GM12864 (cell line): ENCODE measurements at regions not wholly inside any gene's neighbourhood (a gene's known extent, or its start where the extent isn't known, plus 50 kb on each side); places are given as distances from the start of the nearest gene placed in this dataset.

ENCODE experiments used
- DNase-seq: peaks from one replicate; pipeline ENCODE4 v3.0.0-alpha.2; 2011; ENCODE audit warnings: low read depth
- H3K4me3 ChIP-seq: 2 replicates; pipeline ENCODE4 v1.5.1; 2011; ENCODE audit warnings: mild to moderate bottlenecking, low read depth, low read length, control low read depth
- CTCF ChIP-seq: IDR thresholded peaks from 2 replicates; pipeline ENCODE4 v1.5.1; 2011; ENCODE audit warnings: low read depth, mild to moderate bottlenecking, moderate library complexity, low read length, control low read depth, inconsistent platforms; ENCODE audit errors: missing control alignments

GRCh38 chr7:156148995-156149394 is 336.7 kb upstream of the SHH start:
- no peak overlapping the region for H3K4me3 ChIP-seq
- TF ChIP-seq CTCF: no peak
- no peak for DNase-seq

- no peak for TF ChIP-seq CTCF
- H3K4me3 ChIP-seq: no peak overlapping the region
- no peak for DNase-seq
These were observed 336.3 kb upstream of the SHH start for GRCh38 chr7:156148547-156148946.

- no peak for DNase-seq
- no peak for TF ChIP-seq CTCF
- no peak overlapping the region for H3K4me3 ChIP-seq
These were observed 335.7 kb upstream of the SHH start for GRCh38 chr7:156147756-156148504.

- no peak for DNase-seq
- H3K4me3 ChIP-seq: no peak overlapping the region
- no peak for TF ChIP-seq CTCF
These were observed 334.8 kb upstream of the SHH start for GRCh38 chr7:156147104-156147503.

- DNase-seq: no peak
- TF ChIP-seq CTCF: no peak
- no peak overlapping the region for H3K4me3 ChIP-seq
These were observed 333.7 kb upstream of the SHH start for GRCh38 chr7:156145996-156146395.

GRCh38 chr7:156145184-156145583 is 332.9 kb upstream of the SHH start:
- TF ChIP-seq CTCF: no peak
- DNase-seq: no peak
- H3K4me3 ChIP-seq: no peak overlapping the region

- no peak for TF ChIP-seq CTCF
- H3K4me3 ChIP-seq: no peak overlapping the region
- DNase-seq: no peak
These were observed 331.4 kb upstream of the SHH start for GRCh38 chr7:156143683-156144082.
